ENCODE measurements at regions not wholly inside any gene's neighbourhood (a gene's known extent, or its start where the extent isn't known, plus 50 kb on each side); places are given as distances from the start of the nearest gene placed in this dataset.

DNA sequence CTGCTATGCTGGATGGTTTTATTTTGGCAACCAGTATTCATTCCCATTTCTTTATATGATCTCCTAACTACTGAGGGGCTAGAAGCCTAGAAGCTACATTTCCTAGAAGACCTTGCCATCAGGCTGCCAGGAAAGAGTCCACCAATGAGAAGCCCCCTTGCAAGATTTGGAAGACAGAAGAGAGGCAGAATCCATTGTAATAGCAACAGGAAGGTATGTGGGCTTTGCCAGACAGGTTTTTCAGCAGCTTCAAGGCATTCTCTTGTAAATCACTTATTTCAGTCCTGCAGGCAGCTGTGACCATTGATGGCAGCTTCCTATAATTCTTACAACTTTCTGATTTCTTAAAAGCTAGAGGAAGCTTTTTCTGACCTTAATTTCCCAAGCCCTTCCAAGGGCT is 148.3 kb upstream of the NHS start:
- no peak overlapping the region for H3K27ac ChIP-seq (ENCODE audit: low read depth, low read length)
- CTCF ChIA-PET (ENCODE audit: partially characterized antibody): interaction anchor here (1.8 kb wide), 1 partner anchor 16 kb away, joined by 6 read pairs; no protein-coding TSS in a partner anchor

More for the DNA sequence above, 148.3 kb upstream of the NHS start:
- Histone ChIP-seq H4K91ac (replicated peaks; ENCODE audit: insufficient read length, low read length) (no peak overlapping the region), H2AK5ac (ENCODE audit: low read depth, low read length) (no peak overlapping the region), H2BK120ac (replicated peaks; ENCODE audit: low read depth, low read length) (no peak overlapping the region), H3K4ac (replicated peaks; ENCODE audit: insufficient read length, low read depth, low read length) (no peak overlapping the region), H2BK12ac (ENCODE audit: low read depth, low read length) (no peak overlapping the region), H3K27me3 (replicated peaks in 1 of 4; ENCODE audit: control insufficient read depth in 3 of 4, extremely low read depth in 1 of 4, insufficient read depth in 3 of 4, low read length in 3 of 4) (no peaks in the 10 kb centered on the region), H3K23me2 (ENCODE audit: low read depth, low read length) (no peaks in the 10 kb centered on the region), H2BK20ac (ENCODE audit: low read length) (0 out of 2 replicates have a peak overlapping the region, but pooled peaks have one; percentile 61), H4K5ac (ENCODE audit: insufficient read length, low read depth, low read length) (peak overlapping the region; percentile 93), H2AFZ (ENCODE audit: low read length) (no peak overlapping the region), H3K36me3 (ENCODE audit: control insufficient read depth in 2 of 4, insufficient read depth in 4 of 4, low read length in 3 of 4) (peaks cover 0 to 7% (median 2%) of the 10 kb centered on the region in 4 experiments; a peak in 3 of 8 replicates), H3K4me3 (ENCODE audit: extremely low read depth in 1 of 4, insufficient read depth in 2 of 4, low read depth in 3 of 4, low read length in 4 of 4) (peak overlapping the region in 1 of 4 experiments; percentile 39; a peak in 1 of 8 replicates), H4K8ac (ENCODE audit: extremely low read depth, insufficient read depth, low read length) (no peak overlapping the region), H2BK5ac (ENCODE audit: low read depth, low read length) (no peak overlapping the region; the same call in 1 of the 2 replicates), H3K9ac (replicated peaks in 1 of 4; ENCODE audit: extremely low read depth in 1 of 4, low read depth in 3 of 4, low read length in 3 of 4) (no peak overlapping the region), H2BK15ac (ENCODE audit: low read length) (no peak overlapping the region), H3K18ac (ENCODE audit: extremely low read depth, low read length) (no peak overlapping the region), H3K4me1 (replicated peaks in 1 of 4; ENCODE audit: control insufficient read depth in 3 of 4, insufficient read depth in 4 of 4, low read length in 3 of 4) (0 out of 7 replicates have a peak, but pooled peaks cover 0 to 2% (median 0%) of the 10 kb centered on the region in 4 experiments), H3K9me3 (ENCODE audit: insufficient read depth in 2 of 2, low read depth in 1 of 2, low read length in 1 of 2) (peaks cover 4 to 10% of the 10 kb centered on the region in 2 experiments; a peak in 3 of 4 replicates), H3K14ac (ENCODE audit: insufficient read length) (no peak overlapping the region), H3K79me2 (ENCODE audit: control insufficient read depth in 1 of 2, insufficient read depth in 2 of 2, low read length in 2 of 2) (no peaks in the 10 kb centered on the region), H3K4me2 (ENCODE audit: insufficient read depth in 1 of 2, low read depth in 2 of 2, low read length in 2 of 2) (no peak overlapping the region; a peak in 1 of 4 replicates), H3K79me1 (ENCODE audit: low read depth, low read length) (no peaks in the 10 kb centered on the region), H3K23ac (ENCODE audit: insufficient read length) (no peak overlapping the region), H3K56ac (replicated peaks; ENCODE audit: insufficient read length, low read depth, low read length) (no peak overlapping the region), H4K20me1 (replicated peaks in 1 of 2; ENCODE audit: control insufficient read depth in 1 of 2, insufficient read depth in 2 of 2, low read length in 2 of 2) (no peaks in the 10 kb centered on the region)
- DNase-seq (ENCODE audit: low read depth in 1 of 2, low spot score in 2 of 2): peak in 1 of 2 experiments; percentile 34
- peak; percentile 91 for FAIRE-seq
- TF ChIP-seq, protein P1, sequence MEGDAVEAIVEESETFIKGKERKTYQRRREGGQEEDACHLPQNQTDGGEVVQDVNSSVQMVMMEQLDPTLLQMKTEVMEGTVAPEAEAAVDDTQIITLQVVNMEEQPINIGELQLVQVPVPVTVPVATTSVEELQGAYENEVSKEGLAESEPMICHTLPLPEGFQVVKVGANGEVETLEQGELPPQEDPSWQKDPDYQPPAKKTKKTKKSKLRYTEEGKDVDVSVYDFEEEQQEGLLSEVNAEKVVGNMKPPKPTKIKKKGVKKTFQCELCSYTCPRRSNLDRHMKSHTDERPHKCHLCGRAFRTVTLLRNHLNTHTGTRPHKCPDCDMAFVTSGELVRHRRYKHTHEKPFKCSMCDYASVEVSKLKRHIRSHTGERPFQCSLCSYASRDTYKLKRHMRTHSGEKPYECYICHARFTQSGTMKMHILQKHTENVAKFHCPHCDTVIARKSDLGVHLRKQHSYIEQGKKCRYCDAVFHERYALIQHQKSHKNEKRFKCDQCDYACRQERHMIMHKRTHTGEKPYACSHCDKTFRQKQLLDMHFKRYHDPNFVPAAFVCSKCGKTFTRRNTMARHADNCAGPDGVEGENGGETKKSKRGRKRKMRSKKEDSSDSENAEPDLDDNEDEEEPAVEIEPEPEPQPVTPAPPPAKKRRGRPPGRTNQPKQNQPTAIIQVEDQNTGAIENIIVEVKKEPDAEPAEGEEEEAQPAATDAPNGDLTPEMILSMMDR (IDR thresholded peaks at IDR 0.05; ENCODE audit: control extremely low read depth in 1 of 3, insufficient read depth in 1 of 3, low read depth in 1 of 3, low read length in 3 of 3): no peak
- TF ChIP-seq TCF12 (IDR thresholded peaks at IDR 0.05; ENCODE audit: low read depth, low read length) (0 out of 2 replicates have a peak, but pooled peaks have one; percentile 66), ASH2L (IDR thresholded peaks at IDR 0.05; ENCODE audit: low read length) (peak; percentile 60), BRCA1 (IDR thresholded peaks at IDR 0.05; ENCODE audit: low read depth, low read length) (no peak), SP1 (IDR thresholded peaks at IDR 0.05; ENCODE audit: low read depth, low read length) (peak; percentile 85), TBP (IDR thresholded peaks at IDR 0.05; ENCODE audit: low read depth, low read length) (no peak), TEAD4 (IDR thresholded peaks at IDR 0.05; ENCODE audit: low read depth, low read length) (peak; percentile 38; the same call in 1 of the 2 replicates), EP300 (IDR thresholded peaks at IDR 0.05; ENCODE audit: borderline replicate concordance in 1 of 2, low read depth in 2 of 2, low read length in 2 of 2) (peak in 1 of 2 experiments; percentile 23; a peak in 1 of 3 replicates)
- POLR2A ChIA-PET (ENCODE audit: partially characterized antibody): interaction anchor here (1.0 to 1.5 kb wide), 2 partner anchors 13 to 15 kb away, joined by 3 read pairs; no protein-coding TSS in a partner anchor

All from H1 (cell line).